CD14-positive monocyte (primary cell): ENCODE measurements at regions not wholly inside any gene's neighbourhood (a gene's known extent, or its start where the extent isn't known, plus 50 kb on each side); places are given as distances from the start of the nearest gene placed in this dataset.

Experiments used
- DNase-seq, 3 donors: peaks; one replicate each; pipeline ENCODE4 v3.0.0-alpha.2; 2011 to 2022
- H2AFZ ChIP-seq: 2 replicates; pipeline ENCODE4 v1.6.0; 2012; ENCODE audit warnings: mild to moderate bottlenecking, low read depth, low read length, inconsistent platforms; ENCODE audit not compliant: insufficient read depth, poor library complexity, severe bottlenecking
- H3K27ac ChIP-seq, 2 donors: 1 replicate in 1 of 2; 2 replicates in 1 of 2; pipeline ENCODE4 v1.5.1; 2012 to 2013; ENCODE audit warnings: low read length in 2 of 2, control low read depth in 1 of 2, inconsistent platforms in 1 of 2, low read depth in 1 of 2, mild to moderate bottlenecking in 1 of 2
- H3K27me3 ChIP-seq, 2 donors: one replicate each; pipeline versions ENCODE4 v1.6.0 to v1.6.1; 2011 to 2013; ENCODE audit warnings: low read length in 2 of 2; ENCODE audit not compliant: control insufficient read depth in 2 of 2, insufficient read depth in 2 of 2
- H3K36me3 ChIP-seq, 2 donors: replicated peaks in 1 of 2; 1 replicate in 1 of 2; 2 replicates in 1 of 2; pipeline versions ENCODE4 v1.5.1 to v1.6.1; 2012 to 2013; ENCODE audit warnings: low read length in 2 of 2, control low read depth in 1 of 2, inconsistent platforms in 1 of 2, mild to moderate bottlenecking in 1 of 2; ENCODE audit not compliant: insufficient read depth in 2 of 2, control insufficient read depth in 1 of 2
- H3K4me1 ChIP-seq, 2 donors: 1 replicate in 1 of 2; 2 replicates in 1 of 2; pipeline versions ENCODE4 v1.5.1 to v1.6.1; 2012 to 2013; ENCODE audit warnings: low read length in 2 of 2, control low read depth in 1 of 2, inconsistent platforms in 1 of 2, mild to moderate bottlenecking in 1 of 2, moderate library complexity in 1 of 2; ENCODE audit not compliant: insufficient read depth in 2 of 2, control insufficient read depth in 1 of 2
- H3K4me2 ChIP-seq: replicated peaks from 2 replicates; pipeline ENCODE3; 2012; ENCODE audit warnings: low read length, moderate library complexity, mild to moderate bottlenecking; ENCODE audit not compliant: poor library complexity, severe bottlenecking; ENCODE audit errors: extremely low read depth
- H3K4me3 ChIP-seq, 3 experiments: fragments of 200-600 bp in 1 of 3; sonication (generic) in 1 of 3; replicated peaks in 1 of 3; 1 replicate in 2 of 3; 2 replicates in 1 of 3; pipeline ENCODE4 v1.5.1; 2011 to 2013; ENCODE audit warnings: low read length in 3 of 3, mild to moderate bottlenecking in 3 of 3, control low read depth in 2 of 3, low read depth in 2 of 3, inconsistent platforms in 1 of 3, moderate library complexity in 1 of 3
- H3K79me2 ChIP-seq: 2 replicates; pipeline ENCODE4 v1.6.0; 2012; ENCODE audit warnings: mild to moderate bottlenecking, control low read depth, inconsistent platforms, low read length, moderate library complexity; ENCODE audit not compliant: insufficient read depth
- H3K9ac ChIP-seq: 2 replicates; pipeline ENCODE4 v1.6.0; 2017; ENCODE audit warnings: low read length, mild to moderate bottlenecking; ENCODE audit not compliant: insufficient read depth, poor library complexity, severe bottlenecking
- H3K9me3 ChIP-seq, 2 donors: replicated peaks in 1 of 2; 1 replicate in 1 of 2; 2 replicates in 1 of 2; pipeline versions ENCODE4 v1.5.1 to v1.6.1; 2012 to 2013; ENCODE audit warnings: low read length in 2 of 2, control low read depth in 1 of 2; ENCODE audit not compliant: control insufficient read depth in 1 of 2, insufficient read depth in 1 of 2
- H4K20me1 ChIP-seq: 2 replicates; pipeline ENCODE4 v1.6.0; 2012; ENCODE audit warnings: mild to moderate bottlenecking, low read length, control low read depth, moderate library complexity; ENCODE audit not compliant: insufficient read depth
- H3K27ac Mint-ChIP-seq, 7 donors: one replicate each; pipeline ENCODE4 v1.8.0; 2020; ENCODE audit warnings: mild to moderate bottlenecking in 7 of 7, mixed read lengths in 7 of 7, moderate library complexity in 6 of 7, inconsistent platforms in 2 of 7
- H3K27me3 Mint-ChIP-seq, 3 donors: one replicate each; pipeline ENCODE4 v1.8.0; 2021 to 2022; ENCODE audit warnings: low read depth in 3 of 3, mild to moderate bottlenecking in 3 of 3, mixed read lengths in 3 of 3, moderate library complexity in 3 of 3, inconsistent platforms in 1 of 3
- H3K36me3 Mint-ChIP-seq, 2 donors: one replicate each; pipeline ENCODE4 v1.8.0; 2020; ENCODE audit warnings: mixed read lengths in 2 of 2, inconsistent platforms in 1 of 2, mild to moderate bottlenecking in 1 of 2
- H3K4me1 Mint-ChIP-seq: one replicate; pipeline ENCODE4 v1.8.0; 2020; ENCODE audit warnings: mild to moderate bottlenecking, mixed read lengths
- H3K4me3 Mint-ChIP-seq, 2 donors: one replicate each; pipeline ENCODE4 v1.8.0; 2020; ENCODE audit warnings: mild to moderate bottlenecking in 2 of 2, mixed read lengths in 2 of 2, moderate library complexity in 1 of 2
- H3K9me3 Mint-ChIP-seq, 7 donors: one replicate each; pipeline ENCODE4 v1.8.0; 2020 to 2022; ENCODE audit warnings: mixed read lengths in 7 of 7, mild to moderate bottlenecking in 6 of 7, moderate library complexity in 6 of 7, inconsistent platforms in 2 of 7
- CTCF ChIP-seq: fragments of 200-600 bp; IDR thresholded peaks from one replicate; pipeline ENCODE4 v1.8.0; 2022; ENCODE audit warnings: antibody characterized with exemption, mild to moderate bottlenecking
- WGBS: methylation state at CpG from one replicate; pipeline ENCODE4 v1.1.5; 2013; ENCODE audit warnings: missing lambda C conversion rate; ENCODE audit not compliant: insufficient coverage; 5-methylcytosine and 5-hydroxymethylcytosine counted together
- intact Hi-C, 2 donors: fragments of 100-400 bp; cut with micrococcal nuclease; formaldehyde crosslinking; loops; one replicate each; pipeline versions ENCODE4 v1.15.0 to v1.15.1; 2023

GRCh38 chr7:80991654-80992053 is 72.8 kb upstream of the SEMA3C start:
- no peak for DNase-seq
- peaks cover 4 to 29% (median 17%) of the 10 kb centered on the region in 7 donors for H3K9me3 Mint-ChIP-seq
- Histone ChIP-seq H3K36me3 (no peaks in the 10 kb centered on the region), H3K4me2 (no peak overlapping the region), H3K4me3 (no peak overlapping the region), H4K20me1 (no peaks in the 10 kb centered on the region), H3K79me2 (no peaks in the 10 kb centered on the region), H2AFZ (no peak overlapping the region), H3K9me3 (peaks cover 11% of the 10 kb centered on the region in 2 donors), H3K9ac (no peak overlapping the region), H3K27ac (no peak overlapping the region), H3K4me1 (no peaks in the 10 kb centered on the region), H3K27me3 (no peaks in the 10 kb centered on the region)
- no peak for TF ChIP-seq CTCF
- H3K4me1 Mint-ChIP-seq, result no peaks in the 10 kb centered on the region
- intact Hi-C loops, result no loop called here
- WGBS, result 90% methylated on average over 2 of the region's 5 CpGs
- no peaks in the 10 kb centered on the region for H3K36me3 Mint-ChIP-seq
- no peak overlapping the region for H3K4me3 Mint-ChIP-seq
- H3K27me3 Mint-ChIP-seq, result peaks cover 0 to 3% (median 2%) of the 10 kb centered on the region in 3 donors
- H3K27ac Mint-ChIP-seq, result no peak overlapping the region

GRCh38 chr7:80984619-80985018 is 65.8 kb upstream of the SEMA3C start:
- Histone ChIP-seq H4K20me1 (no peaks in the 10 kb centered on the region), H2AFZ (no peak overlapping the region), H3K9me3 (peaks cover 11 to 14% of the 10 kb centered on the region in 2 donors), H3K79me2 (no peaks in the 10 kb centered on the region), H3K4me1 (no peaks in the 10 kb centered on the region), H3K27me3 (no peaks in the 10 kb centered on the region), H3K27ac (no peak overlapping the region), H3K9ac (no peak overlapping the region), H3K4me3 (no peak overlapping the region), H3K4me2 (no peak overlapping the region), H3K36me3 (no peaks in the 10 kb centered on the region)
- Mint-ChIP-seq H3K4me1 (no peaks in the 10 kb centered on the region), H3K36me3 (no peaks in the 10 kb centered on the region), H3K4me3 (no peak overlapping the region), H3K9me3 (peaks cover 9 to 29% (median 20%) of the 10 kb centered on the region in 7 donors), H3K27ac (no peak overlapping the region), H3K27me3 (peaks cover 0 to 2% (median 0%) of the 10 kb centered on the region in 3 donors)
- intact Hi-C loops, result no loop called here
- no peak for TF ChIP-seq CTCF
- no CpG with 5 or more reads among the region's 1 CpG for WGBS
- DNase-seq, result no peak
